IPS-18c (cell line): ENCODE measurements at regions not wholly inside any gene's neighbourhood (a gene's known extent, or its start where the extent isn't known, plus 50 kb on each side); places are given as distances from the start of the nearest gene placed in this dataset.

ENCODE experiments used
- H3K4me3 ChIP-seq: 2 replicates; pipeline ENCODE4 v1.7.0; 2013; ENCODE audit warnings: low read depth, mild to moderate bottlenecking, low read length, moderate library complexity; ENCODE audit not compliant: insufficient read depth
- H3K9me3 ChIP-seq: one replicate; pipeline ENCODE4 v1.6.1; 2013; ENCODE audit warnings: mild to moderate bottlenecking, low read length, moderate library complexity; ENCODE audit not compliant: control insufficient read depth, insufficient read depth

- H3K9me3 ChIP-seq: no peaks in the 10 kb centered on the region
- no peak overlapping the region for H3K4me3 ChIP-seq
Observed at GRCh38 chr12:66881386-66881785, 202.5 kb upstream of the GRIP1 start.

DNA sequence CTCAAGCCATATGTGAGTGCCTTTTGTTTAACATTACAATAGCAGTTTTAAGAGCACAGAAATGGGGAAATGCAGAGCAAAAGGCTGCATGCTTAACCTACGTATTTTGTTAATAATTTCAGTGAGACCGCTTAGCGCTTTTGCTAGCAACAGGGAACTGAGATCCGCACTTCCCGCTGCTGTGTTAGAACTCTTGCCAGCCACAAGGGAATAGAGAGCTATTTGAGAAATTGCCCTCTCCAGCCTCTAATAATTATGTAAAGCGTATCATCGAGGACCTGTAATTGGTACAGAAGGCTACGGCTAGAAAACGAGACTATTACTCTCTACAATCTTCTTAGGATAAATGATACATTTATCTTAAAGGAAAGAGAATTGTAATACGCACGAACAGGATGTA lies 205.2 kb upstream of the GRIP1 start:
- no peak overlapping the region for H3K4me3 ChIP-seq
- H3K9me3 ChIP-seq: no peaks in the 10 kb centered on the region

DNA sequence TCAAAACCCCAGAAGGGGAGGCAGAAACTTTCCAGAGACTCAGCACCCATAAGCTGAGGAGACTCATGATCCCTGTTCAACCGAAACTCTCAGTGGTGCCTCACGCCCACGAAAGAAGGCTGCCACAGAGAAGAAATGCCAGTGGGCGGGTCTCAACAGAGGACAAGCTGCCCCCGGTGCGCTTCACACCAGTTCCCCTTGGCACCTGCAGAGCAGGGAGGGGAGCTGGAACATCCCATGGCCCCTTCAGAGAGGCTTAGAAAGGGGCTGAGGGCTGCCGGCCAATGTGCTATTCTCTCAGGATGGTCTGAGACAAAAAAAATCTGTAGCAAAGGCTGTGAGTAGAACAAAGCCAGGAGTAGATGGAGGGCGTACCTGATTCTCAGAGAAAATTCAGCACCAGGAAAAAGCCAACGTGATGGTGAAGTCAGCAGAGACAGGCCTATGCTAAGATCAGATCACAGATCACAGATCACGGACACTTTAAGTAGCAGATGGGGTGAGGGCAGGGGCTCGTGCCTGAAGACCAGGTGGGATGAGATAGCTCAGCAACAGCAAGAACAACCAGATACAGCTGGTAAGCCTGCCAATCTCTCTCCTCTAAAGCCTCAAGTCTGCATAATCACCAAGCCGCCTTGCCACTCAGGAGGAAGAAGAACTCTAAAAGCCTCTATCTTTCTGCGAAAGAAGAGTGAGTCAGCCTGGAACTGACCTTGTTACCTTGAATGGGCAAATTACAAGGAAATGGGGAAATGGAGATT lies 206.4 kb upstream of the GRIP1 start:
- Histone ChIP-seq H3K4me3 (no peak overlapping the region), H3K9me3 (no peaks in the 10 kb centered on the region)

- Histone ChIP-seq H3K9me3 (no peaks in the 10 kb centered on the region), H3K4me3 (no peak overlapping the region)
Observed at GRCh38 chr12:66896797-66897196, 217.9 kb upstream of the GRIP1 start.

DNA sequence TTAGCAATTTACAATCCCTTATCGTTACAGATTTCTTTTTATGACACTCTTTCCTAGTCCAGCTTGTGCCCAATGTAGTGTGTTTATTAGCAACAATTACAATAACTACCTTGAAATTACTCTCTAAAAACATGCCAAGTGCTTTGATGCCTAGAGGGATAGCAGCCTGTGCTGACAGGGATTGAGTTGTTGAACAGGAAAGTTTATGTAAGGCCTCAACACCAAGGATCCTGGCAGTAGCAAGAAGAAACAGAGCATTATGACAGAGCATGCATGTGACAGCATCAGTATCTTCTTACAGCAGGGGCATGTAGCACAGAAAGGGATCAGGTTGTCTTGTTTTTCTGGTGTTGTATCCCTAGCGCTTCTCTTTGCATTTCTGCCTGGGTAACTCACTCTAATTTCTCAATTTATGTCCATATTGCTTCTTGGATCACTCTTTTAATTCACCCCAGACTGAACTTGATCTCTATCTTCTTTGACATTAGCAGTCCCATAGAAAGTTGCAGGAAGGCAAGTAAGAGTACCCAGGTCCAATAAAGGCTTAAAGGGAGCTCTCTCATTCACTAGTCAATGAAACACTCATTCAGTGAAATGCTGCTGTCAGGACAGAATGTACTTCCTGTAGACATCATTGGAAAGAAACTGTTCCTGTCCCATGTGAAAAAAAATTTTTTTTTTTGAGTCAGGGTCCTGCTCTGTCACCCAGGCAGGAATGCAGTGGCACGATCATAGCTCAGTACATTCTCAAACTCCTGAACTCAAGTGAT lies 220.0 kb upstream of the GRIP1 start:
- no peak overlapping the region for H3K4me3 ChIP-seq
- no peaks in the 10 kb centered on the region for H3K9me3 ChIP-seq

GRCh38 chr12:66899588-66899987 lies 220.7 kb upstream of the GRIP1 start:
- Histone ChIP-seq H3K9me3 (no peaks in the 10 kb centered on the region), H3K4me3 (no peak overlapping the region)

- H3K4me3 ChIP-seq: no peak overlapping the region
- H3K9me3 ChIP-seq: no peaks in the 10 kb centered on the region
Observed at GRCh38 chr12:66900616-66901015, 221.7 kb upstream of the GRIP1 start.

GRCh38 chr12:66901138-66901932 lies 222.5 kb upstream of the GRIP1 start:
- Histone ChIP-seq H3K4me3 (no peak overlapping the region), H3K9me3 (no peaks in the 10 kb centered on the region)

GRCh38 chr12:66902020-66902419 lies 223.1 kb upstream of the GRIP1 start:
- Histone ChIP-seq H3K9me3 (no peaks in the 10 kb centered on the region), H3K4me3 (no peak overlapping the region)

GRCh38 chr12:66903782-66904396 lies 225.0 kb upstream of the GRIP1 start:
- Histone ChIP-seq H3K4me3 (no peak overlapping the region), H3K9me3 (no peaks in the 10 kb centered on the region)

DNA sequence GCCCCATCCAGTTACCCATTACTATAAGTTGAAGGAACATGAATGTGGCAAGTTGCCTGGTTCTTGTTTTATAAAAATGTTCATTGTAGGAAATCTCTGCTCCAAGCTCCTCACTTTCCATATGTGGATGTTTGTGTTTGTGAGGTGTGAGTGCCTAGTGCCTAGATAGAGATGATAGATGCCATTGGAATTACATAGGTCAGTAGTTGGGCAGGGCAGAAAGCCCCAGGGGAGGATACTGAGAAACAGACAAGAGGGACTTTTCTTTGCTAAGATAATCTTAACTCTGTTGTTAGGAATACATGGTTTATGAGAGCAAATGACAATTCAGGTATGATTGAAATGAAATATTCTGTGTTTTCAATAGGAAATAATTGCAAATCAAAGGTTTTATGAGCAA lies 226.3 kb upstream of the GRIP1 start:
- no peak overlapping the region for H3K4me3 ChIP-seq

GRCh38 chr12:66910366-66910974 lies 231.6 kb upstream of the GRIP1 start:
- Histone ChIP-seq H3K9me3 (no peaks in the 10 kb centered on the region), H3K4me3 (no peak overlapping the region)

More for the DNA sequence above, 226.3 kb upstream of the GRIP1 start:
- H3K9me3 ChIP-seq: no peaks in the 10 kb centered on the region

- Histone ChIP-seq H3K9me3 (no peaks in the 10 kb centered on the region), H3K4me3 (no peak overlapping the region)
Observed at GRCh38 chr12:66915306-66915904, 236.5 kb upstream of the GRIP1 start.

DNA sequence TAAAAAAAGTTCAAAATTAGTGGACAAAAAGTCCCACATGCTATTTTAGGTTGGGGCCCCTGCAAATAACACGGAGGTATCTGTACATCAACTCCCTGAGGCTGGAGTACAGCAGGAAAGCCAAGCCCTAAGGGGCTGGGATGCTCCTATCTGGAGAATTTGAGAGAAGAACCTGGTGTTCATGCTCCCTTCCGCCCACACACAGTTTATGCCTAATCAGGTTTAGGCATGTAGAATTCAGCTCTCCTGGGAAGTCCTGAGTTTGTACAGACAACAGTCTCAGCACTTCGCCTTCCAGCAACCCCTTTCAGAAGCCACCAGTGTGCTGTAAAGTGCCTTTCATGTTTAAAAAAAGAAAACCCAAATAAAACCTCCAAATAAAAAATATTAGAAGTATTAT lies 237.3 kb upstream of the GRIP1 start:
- Histone ChIP-seq H3K4me3 (no peak overlapping the region), H3K9me3 (no peaks in the 10 kb centered on the region)

DNA sequence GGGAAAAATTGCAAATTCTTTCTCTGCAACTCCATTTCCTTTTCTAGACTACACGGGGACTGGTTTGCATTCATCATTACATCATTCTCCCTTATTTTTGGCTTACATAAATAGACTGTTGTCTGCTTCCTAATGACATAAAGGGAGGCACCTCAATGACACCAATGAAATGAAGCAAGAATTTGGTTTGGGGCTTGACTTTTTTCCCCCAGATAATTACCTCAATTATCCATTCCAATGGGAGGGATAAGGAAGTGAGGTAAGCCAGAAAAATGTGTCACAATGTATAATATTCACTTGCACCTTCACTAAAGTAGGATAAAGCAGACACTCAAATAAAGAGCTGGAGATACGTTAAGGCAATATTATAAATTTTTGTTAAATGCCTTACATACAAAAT lies 240.6 kb upstream of the GRIP1 start:
- no peaks in the 10 kb centered on the region for H3K9me3 ChIP-seq
- H3K4me3 ChIP-seq: no peak overlapping the region

DNA sequence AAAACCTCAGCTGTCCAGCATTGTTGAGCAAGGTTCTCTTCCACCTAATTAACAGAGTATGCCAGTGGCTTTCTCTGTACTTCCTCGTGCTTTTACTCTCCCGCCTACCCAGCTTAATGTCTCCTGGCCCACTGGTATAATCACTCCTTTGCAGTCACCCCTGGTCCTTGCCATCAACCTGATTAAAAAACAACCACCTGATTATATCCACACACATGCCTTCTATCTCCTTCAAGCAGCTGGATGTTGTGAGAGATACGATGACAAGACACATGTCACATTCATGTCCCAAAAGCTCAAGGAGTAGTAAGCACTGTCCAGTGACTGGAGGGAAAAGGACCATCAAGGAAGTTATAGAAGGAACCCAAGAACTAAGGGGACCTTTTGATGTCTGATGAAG lies 241.3 kb upstream of the GRIP1 start:
- H3K4me3 ChIP-seq: no peak overlapping the region
- no peaks in the 10 kb centered on the region for H3K9me3 ChIP-seq

DNA sequence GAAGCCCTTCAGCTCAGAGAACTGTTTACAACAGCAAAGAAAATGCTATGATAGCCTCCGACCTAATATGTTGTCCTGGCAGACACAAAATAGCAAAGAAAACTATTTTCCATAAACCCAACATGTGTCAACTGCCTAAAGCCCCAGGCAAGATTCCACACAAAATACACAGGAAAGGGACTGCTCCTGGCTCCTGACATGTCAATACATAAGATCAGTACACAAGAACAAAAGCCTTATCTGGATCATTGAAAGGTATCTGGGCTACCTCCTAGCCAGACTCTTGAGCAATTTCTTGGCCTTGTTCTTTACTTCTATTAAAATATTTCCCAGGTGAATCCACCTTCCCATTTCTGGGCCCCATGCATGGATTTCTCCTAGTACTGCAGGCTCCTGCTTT lies 242.3 kb upstream of the GRIP1 start:
- Histone ChIP-seq H3K9me3 (no peaks in the 10 kb centered on the region), H3K4me3 (no peak overlapping the region)
